ENCODE measurements at regions not wholly inside any gene's neighbourhood (a gene's known extent, or its start where the extent isn't known, plus 50 kb on each side); places are given as distances from the start of the nearest gene placed in this dataset.

DNA sequence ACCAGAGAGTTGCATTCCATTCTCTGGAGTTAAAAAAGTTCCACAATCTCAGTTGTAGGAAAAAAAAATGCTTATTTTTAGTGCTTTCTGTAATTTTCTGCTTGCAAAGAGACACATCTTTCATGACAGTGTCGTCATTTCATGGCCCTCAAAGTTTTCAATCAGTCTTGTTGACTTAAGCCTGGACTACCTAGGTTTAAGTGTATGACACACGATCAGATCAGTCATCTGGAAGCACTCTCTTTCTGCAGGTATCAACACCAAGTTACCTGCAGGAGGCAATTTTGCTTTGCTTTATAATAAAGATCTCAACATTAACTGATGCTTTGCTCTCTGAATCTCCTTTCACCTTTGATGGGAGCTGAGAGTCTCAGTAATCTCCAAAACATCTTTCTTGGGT is 251.6 kb downstream of the BCAT1 start:
- FAIRE-seq = no peak
- Histone ChIP-seq H3K27me3 (ENCODE audit: control insufficient read depth in 1 of 2, insufficient read depth in 2 of 2, low read length in 2 of 2) (no peaks in the 10 kb centered on the region), H3K36me3 (replicated peaks in 1 of 2; ENCODE audit: control insufficient read depth in 1 of 2, insufficient read depth in 2 of 2, low read length in 2 of 2) (no peaks in the 10 kb centered on the region), H3K27ac (ENCODE audit: extremely low read length, insufficient read depth, low read length) (no peak overlapping the region), H4K20me1 (ENCODE audit: insufficient read depth, low read length) (no peaks in the 10 kb centered on the region), H3K9me3 (ENCODE audit: low read length) (no peaks in the 10 kb centered on the region), H2AFZ (ENCODE audit: low read length) (no peak overlapping the region), H3K9ac (ENCODE audit: insufficient read depth, low read depth, low read length) (no peak overlapping the region), H3K4me2 (ENCODE audit: low read depth, low read length) (no peak overlapping the region), H3K4me1 (ENCODE audit: insufficient read depth, low read length) (peaks cover 11% of the 10 kb centered on the region), H3K4me3 (replicated peaks in 1 of 3; ENCODE audit: insufficient read depth in 1 of 3, low read depth in 2 of 3, low read length in 3 of 3) (no peak overlapping the region), H3K79me2 (ENCODE audit: insufficient read depth, low read length) (no peaks in the 10 kb centered on the region)
- BruUV-seq (replicated peaks) = no TSS peak
- in situ Hi-C loops (cut with HindIII; ENCODE audit: extremely low pct_ligation_motif_present, low pct_unique_long_range_greater_than_20kb) (no loop called here), intact Hi-C loops (cut with micrococcal nuclease; ENCODE audit: unreplicated experiment) (no loop called here)
- WGBS (ENCODE audit: low lambda C conversion rate) = 0% methylated on average over 2 of the region's 2 CpGs
- POLR2A ChIA-PET = no interaction called here
- no peak for ATAC-seq
- TF ChIP-seq NCOA2 (CRISPR knock-in tag; IDR thresholded peaks at IDR 0.05) = no peak
- no peak for TF ChIP-seq FOXA1 (IDR thresholded peaks at IDR 0.05)
- peak; percentile 66 for TF ChIP-seq FOXA1 (CRISPR knock-in tag; IDR thresholded peaks at IDR 0.05)
- no peak for TF ChIP-seq NCOA5 (CRISPR knock-in tag; IDR thresholded peaks at IDR 0.05)
- TF ChIP-seq FOXA3 (CRISPR knock-in tag; IDR thresholded peaks at IDR 0.05) = peak; percentile 35; the same call in 1 of the 2 replicates
- no peak for TF ChIP-seq PCBP1 (IDR thresholded peaks at IDR 0.05; ENCODE audit: borderline replicate concordance, low read depth, low read length)
- DNase-seq (ENCODE audit: low spot score) = no peak
- CTCF ChIA-PET (ENCODE audit: low intra/inter-chr PET ratio, low total read pairs) = no interaction called here

DNA sequence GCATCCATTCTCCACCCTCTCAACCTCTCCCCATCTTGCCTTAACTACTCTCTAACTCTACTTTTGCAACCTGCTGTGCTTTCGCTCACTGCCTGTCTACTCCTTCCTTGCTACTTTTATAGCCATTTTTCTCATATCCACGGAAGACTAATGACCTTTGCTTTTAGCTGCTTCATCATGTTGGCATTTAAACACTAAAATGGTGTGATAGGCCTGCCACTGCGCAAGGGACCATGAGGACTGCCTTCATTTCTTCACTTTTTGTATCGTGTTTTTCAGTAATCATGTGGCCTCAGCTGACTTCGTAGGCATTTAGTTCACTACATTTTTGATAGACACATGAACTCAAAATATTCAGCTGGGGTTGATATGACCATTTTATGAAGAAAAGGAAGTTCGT is 252.1 kb downstream of the BCAT1 start:
- H3K27me3 ChIP-seq (ENCODE audit: control insufficient read depth in 1 of 2, insufficient read depth in 2 of 2, low read length in 2 of 2) = no peaks in the 10 kb centered on the region
- FAIRE-seq (no peak), ATAC-seq (no peak), DNase-seq (ENCODE audit: low spot score) (no peak)
- ChIA-PET POLR2A (no interaction called here), CTCF (ENCODE audit: low intra/inter-chr PET ratio, low total read pairs) (no interaction called here)
- H3K27ac ChIP-seq (ENCODE audit: extremely low read length, insufficient read depth, low read length) = no peak overlapping the region
- intact Hi-C loops (cut with micrococcal nuclease; ENCODE audit: unreplicated experiment) (no loop called here), in situ Hi-C loops (cut with HindIII; ENCODE audit: extremely low pct_ligation_motif_present, low pct_unique_long_range_greater_than_20kb) (no loop called here)
- no TSS peak for BruUV-seq (replicated peaks)
- no peak overlapping the region for H3K4me2 ChIP-seq (ENCODE audit: low read depth, low read length)
- H3K4me1 ChIP-seq (ENCODE audit: insufficient read depth, low read length) = peaks cover 11% of the 10 kb centered on the region
- no peaks in the 10 kb centered on the region for H3K36me3 ChIP-seq (replicated peaks in 1 of 2; ENCODE audit: control insufficient read depth in 1 of 2, insufficient read depth in 2 of 2, low read length in 2 of 2)
- H3K9me3 ChIP-seq (ENCODE audit: low read length) = no peaks in the 10 kb centered on the region
- 59% methylated on average over 6 of the region's 6 CpGs for WGBS (ENCODE audit: low lambda C conversion rate)
- no peaks in the 10 kb centered on the region for H4K20me1 ChIP-seq (ENCODE audit: insufficient read depth, low read length)
- H3K9ac ChIP-seq (ENCODE audit: insufficient read depth, low read depth, low read length) = no peak overlapping the region
- no peaks in the 10 kb centered on the region for H3K79me2 ChIP-seq (ENCODE audit: insufficient read depth, low read length)
- H2AFZ ChIP-seq (ENCODE audit: low read length) = no peak overlapping the region
- no peak overlapping the region for H3K4me3 ChIP-seq (replicated peaks in 1 of 3; ENCODE audit: insufficient read depth in 1 of 3, low read depth in 2 of 3, low read length in 3 of 3)
- TF ChIP-seq CHD4 (IDR thresholded peaks at IDR 0.05; ENCODE audit: borderline replicate concordance, low read length) (no peak), SMARCC2 (IDR thresholded peaks at IDR 0.05) (no peak), MED1 (CRISPR knock-in tag; IDR thresholded peaks at IDR 0.05) (no peak), ASH2L (IDR thresholded peaks at IDR 0.05; ENCODE audit: insufficient read length, low read depth, low read length) (no peak), ZNF260 (CRISPR knock-in tag; IDR thresholded peaks at IDR 0.05; ENCODE audit: borderline replicate concordance, low read depth) (no peak), HDAC6 (IDR thresholded peaks at IDR 0.05; ENCODE audit: low read depth, low read length) (no peak), KLF12 (CRISPR knock-in tag; IDR thresholded peaks at IDR 0.05; ENCODE audit: borderline replicate concordance) (no peak), ZNF451 (CRISPR knock-in tag; IDR thresholded peaks at IDR 0.05) (no peak), HNRNPLL (IDR thresholded peaks at IDR 0.05; ENCODE audit: low read depth, low read length, poor library complexity, severe bottlenecking) (no peak)
- TF ChIP-seq, protein P1, sequence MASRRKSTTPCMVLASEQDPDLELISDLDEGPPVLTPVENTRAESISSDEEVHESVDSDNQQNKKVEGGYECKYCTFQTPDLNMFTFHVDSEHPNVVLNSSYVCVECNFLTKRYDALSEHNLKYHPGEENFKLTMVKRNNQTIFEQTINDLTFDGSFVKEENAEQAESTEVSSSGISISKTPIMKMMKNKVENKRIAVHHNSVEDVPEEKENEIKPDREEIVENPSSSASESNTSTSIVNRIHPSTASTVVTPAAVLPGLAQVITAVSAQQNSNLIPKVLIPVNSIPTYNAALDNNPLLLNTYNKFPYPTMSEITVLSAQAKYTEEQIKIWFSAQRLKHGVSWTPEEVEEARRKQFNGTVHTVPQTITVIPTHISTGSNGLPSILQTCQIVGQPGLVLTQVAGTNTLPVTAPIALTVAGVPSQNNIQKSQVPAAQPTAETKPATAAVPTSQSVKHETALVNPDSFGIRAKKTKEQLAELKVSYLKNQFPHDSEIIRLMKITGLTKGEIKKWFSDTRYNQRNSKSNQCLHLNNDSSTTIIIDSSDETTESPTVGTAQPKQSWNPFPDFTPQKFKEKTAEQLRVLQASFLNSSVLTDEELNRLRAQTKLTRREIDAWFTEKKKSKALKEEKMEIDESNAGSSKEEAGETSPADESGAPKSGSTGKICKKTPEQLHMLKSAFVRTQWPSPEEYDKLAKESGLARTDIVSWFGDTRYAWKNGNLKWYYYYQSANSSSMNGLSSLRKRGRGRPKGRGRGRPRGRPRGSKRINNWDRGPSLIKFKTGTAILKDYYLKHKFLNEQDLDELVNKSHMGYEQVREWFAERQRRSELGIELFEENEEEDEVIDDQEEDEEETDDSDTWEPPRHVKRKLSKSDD (CRISPR knock-in tag; IDR thresholded peaks at IDR 0.05; ENCODE audit: low read depth) = no peak
- TF ChIP-seq, protein P2, sequence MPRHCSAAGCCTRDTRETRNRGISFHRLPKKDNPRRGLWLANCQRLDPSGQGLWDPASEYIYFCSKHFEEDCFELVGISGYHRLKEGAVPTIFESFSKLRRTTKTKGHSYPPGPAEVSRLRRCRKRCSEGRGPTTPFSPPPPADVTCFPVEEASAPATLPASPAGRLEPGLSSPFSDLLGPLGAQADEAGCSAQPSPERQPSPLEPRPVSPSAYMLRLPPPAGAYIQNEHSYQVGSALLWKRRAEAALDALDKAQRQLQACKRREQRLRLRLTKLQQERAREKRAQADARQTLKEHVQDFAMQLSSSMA (CRISPR knock-in tag; IDR thresholded peaks at IDR 0.05) = no peak

Data from HepG2 (cell line).